Natural killer cell (primary cell): ENCODE measurements at regions not wholly inside any gene's neighbourhood (a gene's known extent, or its start where the extent isn't known, plus 50 kb on each side); places are given as distances from the start of the nearest gene placed in this dataset.

Experiments
- ATAC-seq, 3 donors: fragments of 150-1000 bp in 2 of 3; fragments of 200-7000 bp in 1 of 3; cut with Tn5 transposase; 1 replicate in 1 of 3; 2 replicates in 2 of 3; pipeline ENCODE4 v1.10.0; 2021; ENCODE audit warnings: mild to moderate bottlenecking in 2 of 3, moderate library complexity in 2 of 3
- DNase-seq, 2 donors: peaks; one replicate each; pipeline versions ENCODE4 v3.0.0 to v3.0.0-alpha.2; 2013 to 2021; ENCODE audit warnings: mixed read lengths in 1 of 2
- H3K27ac ChIP-seq: one replicate; pipeline ENCODE4 v1.5.1; 2013; ENCODE audit warnings: mild to moderate bottlenecking, low read length
- H3K27me3 ChIP-seq: one replicate; pipeline ENCODE4 v1.6.1; 2013; ENCODE audit warnings: low read length; ENCODE audit not compliant: control insufficient read depth, insufficient read depth
- H3K36me3 ChIP-seq: one replicate; pipeline ENCODE4 v1.6.1; 2013; ENCODE audit warnings: low read length; ENCODE audit not compliant: control insufficient read depth, insufficient read depth
- H3K4me1 ChIP-seq: one replicate; pipeline ENCODE4 v1.6.1; 2013; ENCODE audit warnings: low read length; ENCODE audit not compliant: control insufficient read depth, insufficient read depth
- H3K4me3 ChIP-seq: one replicate; pipeline ENCODE4 v1.5.1; 2013; ENCODE audit warnings: low read length
- H3K9me3 ChIP-seq: one replicate; pipeline ENCODE4 v1.6.1; 2013; ENCODE audit warnings: low read length; ENCODE audit not compliant: control insufficient read depth, insufficient read depth
- H3K27ac Mint-ChIP-seq, 2 donors: one replicate each; pipeline ENCODE4 v1.8.0; 2022; ENCODE audit warnings: mild to moderate bottlenecking in 2 of 2, mixed read lengths in 2 of 2, moderate library complexity in 1 of 2
- H3K27me3 Mint-ChIP-seq, 2 donors: one replicate each; pipeline ENCODE4 v1.8.0; 2022; ENCODE audit warnings: low read depth in 2 of 2, mixed read lengths in 2 of 2
- H3K36me3 Mint-ChIP-seq: one replicate; pipeline ENCODE4 v1.8.0; 2022; ENCODE audit warnings: mixed read lengths
- H3K4me1 Mint-ChIP-seq, 2 donors: one replicate each; pipeline ENCODE4 v1.8.0; 2022; ENCODE audit warnings: mixed read lengths in 2 of 2
- H3K4me3 Mint-ChIP-seq: one replicate; pipeline ENCODE4 v1.8.0; 2022; ENCODE audit warnings: mild to moderate bottlenecking, moderate library complexity, mixed read lengths
- H3K9me3 Mint-ChIP-seq, 2 donors: one replicate each; pipeline ENCODE4 v1.8.0; 2022; ENCODE audit warnings: mixed read lengths in 2 of 2
- CTCF ChIP-seq: fragments of 200-600 bp; IDR thresholded peaks from one replicate; pipeline ENCODE4 v1.8.0; 2022; ENCODE audit warnings: antibody characterized with exemption
- WGBS: methylation state at CpG from one replicate; pipeline ENCODE4 v1.1.7; 2013; ENCODE audit warnings: missing lambda C conversion rate; ENCODE audit not compliant: insufficient coverage; 5-methylcytosine and 5-hydroxymethylcytosine counted together
- intact Hi-C: fragments of 100-400 bp; cut with micrococcal nuclease; formaldehyde crosslinking; loops from one replicate; pipeline ENCODE4 v1.14.2; 2022

GRCh38 chr1:65512967-65513780 is 92.7 kb downstream of the LEPR start:
- Histone ChIP-seq H3K27me3 (no peaks in the 10 kb centered on the region), H3K4me1 (no peaks in the 10 kb centered on the region), H3K27ac (no peak overlapping the region), H3K4me3 (no peak overlapping the region), H3K9me3 (no peaks in the 10 kb centered on the region), H3K36me3 (no peaks in the 10 kb centered on the region)
- TF ChIP-seq CTCF: no peak
- Mint-ChIP-seq H3K9me3 (peaks cover 0 to under 1% of the 10 kb centered on the region in 2 donors), H3K36me3 (no peaks in the 10 kb centered on the region), H3K27ac (no peak overlapping the region), H3K4me3 (no peak overlapping the region), H3K27me3 (no peaks in the 10 kb centered on the region), H3K4me1 (no peaks in the 10 kb centered on the region)
- 100% methylated on average over 1 of the region's 1 CpG for WGBS
- ATAC-seq: no peak
- no peak for DNase-seq
- intact Hi-C loops: no loop called here

- H3K36me3 Mint-ChIP-seq: no peaks in the 10 kb centered on the region
- Histone ChIP-seq H3K4me1 (no peaks in the 10 kb centered on the region), H3K4me3 (no peak overlapping the region), H3K27ac (no peak overlapping the region), H3K36me3 (no peaks in the 10 kb centered on the region), H3K9me3 (no peaks in the 10 kb centered on the region), H3K27me3 (no peaks in the 10 kb centered on the region)
- intact Hi-C loops: no loop called here
- no peak overlapping the region for H3K4me3 Mint-ChIP-seq
- H3K4me1 Mint-ChIP-seq: no peaks in the 10 kb centered on the region
- no peak overlapping the region for H3K27ac Mint-ChIP-seq
- no peaks in the 10 kb centered on the region for H3K27me3 Mint-ChIP-seq
- TF ChIP-seq CTCF: no peak
- no peak for ATAC-seq
- 78% methylated on average over 1 of the region's 2 CpGs for WGBS
- H3K9me3 Mint-ChIP-seq: no peaks in the 10 kb centered on the region
- DNase-seq: no peak
Observed at GRCh38 chr1:65514041-65514440, 93.6 kb downstream of the LEPR start.

GRCh38 chr1:65524931-65525265 is 104.4 kb downstream of the LEPR start:
- Mint-ChIP-seq H3K27me3 (peaks cover 24 to 34% of the 10 kb centered on the region in 2 donors), H3K4me1 (peaks cover 0 to 4% of the 10 kb centered on the region in 2 donors), H3K27ac (no peak overlapping the region), H3K4me3 (no peak overlapping the region), H3K9me3 (peaks cover 0 to 3% of the 10 kb centered on the region in 2 donors), H3K36me3 (no peaks in the 10 kb centered on the region)
- H3K4me3 ChIP-seq: no peak overlapping the region
- no peak for ATAC-seq
- DNase-seq: no peak
- intact Hi-C loops: no loop called here
- no peak overlapping the region for H3K27ac ChIP-seq
- TF ChIP-seq CTCF: no peak
- H3K36me3 ChIP-seq: no peaks in the 10 kb centered on the region
- H3K27me3 ChIP-seq: peaks cover 13% of the 10 kb centered on the region
- no peaks in the 10 kb centered on the region for H3K4me1 ChIP-seq
- no peaks in the 10 kb centered on the region for H3K9me3 ChIP-seq
- WGBS: 30% methylated on average over 5 of the region's 5 CpGs
